Keratinocyte (primary cell): ENCODE measurements at regions not wholly inside any gene's neighbourhood (a gene's known extent, or its start where the extent isn't known, plus 50 kb on each side); places are given as distances from the start of the nearest gene placed in this dataset.

Experiments used
- EZH2 ChIP-seq: IDR thresholded peaks from one replicate; pipeline ENCODE4 v1.6.1; 2012; ENCODE audit warnings: inconsistent platforms, mild to moderate bottlenecking, low read length, moderate library complexity
- TF ChIP-seq, protein P1 (sequence below), 3 experiments: IDR thresholded peaks in 1 of 3; conservative IDR thresholded peaks in 1 of 3; optimal IDR thresholded peaks in 1 of 3; 2 replicates in 2 of 3; 3 replicates in 1 of 3; pipeline versions ENCODE3 to v1.5.1; 2011; ENCODE audit warnings: low read length in 3 of 3, mild to moderate bottlenecking in 3 of 3, moderate library complexity in 2 of 3, control low read depth in 1 of 3, inconsistent platforms in 1 of 3; ENCODE audit not compliant: insufficient read depth in 2 of 3; ENCODE audit errors: extremely low read depth in 1 of 3

DNA sequence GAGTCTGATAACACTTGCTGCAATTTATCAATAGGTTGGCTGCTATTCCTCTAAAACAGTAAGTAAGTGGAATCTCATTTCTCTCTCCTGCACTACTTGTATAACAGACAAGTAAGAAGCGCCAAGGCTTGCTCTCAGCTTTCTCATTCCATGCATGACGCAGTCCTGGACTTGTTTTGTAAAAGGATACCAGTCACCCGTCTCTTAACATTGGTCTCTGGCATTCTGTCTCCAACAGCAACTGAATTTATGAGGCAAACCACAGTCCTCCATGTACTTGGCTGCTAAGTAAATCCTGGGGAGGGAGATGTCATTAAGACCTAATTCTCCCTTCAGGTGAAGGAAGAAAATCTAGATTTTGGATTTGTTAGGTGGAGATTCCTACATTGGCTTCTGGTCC lies 115.4 kb downstream of the OPN5 start:
- TF ChIP-seq, protein P1, sequence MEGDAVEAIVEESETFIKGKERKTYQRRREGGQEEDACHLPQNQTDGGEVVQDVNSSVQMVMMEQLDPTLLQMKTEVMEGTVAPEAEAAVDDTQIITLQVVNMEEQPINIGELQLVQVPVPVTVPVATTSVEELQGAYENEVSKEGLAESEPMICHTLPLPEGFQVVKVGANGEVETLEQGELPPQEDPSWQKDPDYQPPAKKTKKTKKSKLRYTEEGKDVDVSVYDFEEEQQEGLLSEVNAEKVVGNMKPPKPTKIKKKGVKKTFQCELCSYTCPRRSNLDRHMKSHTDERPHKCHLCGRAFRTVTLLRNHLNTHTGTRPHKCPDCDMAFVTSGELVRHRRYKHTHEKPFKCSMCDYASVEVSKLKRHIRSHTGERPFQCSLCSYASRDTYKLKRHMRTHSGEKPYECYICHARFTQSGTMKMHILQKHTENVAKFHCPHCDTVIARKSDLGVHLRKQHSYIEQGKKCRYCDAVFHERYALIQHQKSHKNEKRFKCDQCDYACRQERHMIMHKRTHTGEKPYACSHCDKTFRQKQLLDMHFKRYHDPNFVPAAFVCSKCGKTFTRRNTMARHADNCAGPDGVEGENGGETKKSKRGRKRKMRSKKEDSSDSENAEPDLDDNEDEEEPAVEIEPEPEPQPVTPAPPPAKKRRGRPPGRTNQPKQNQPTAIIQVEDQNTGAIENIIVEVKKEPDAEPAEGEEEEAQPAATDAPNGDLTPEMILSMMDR (optimal IDR thresholded peaks at IDR 0.05 in 1 of 3, IDR thresholded peaks at IDR 0.05 in 1 of 3, conservative IDR thresholded peaks at IDR 0.05 in 1 of 3; ENCODE audit: extremely low read depth in 1 of 3, insufficient read depth in 2 of 3, low read length in 3 of 3), result no peak
- no peak for TF ChIP-seq EZH2
